MCF 10A (cell line): ENCODE measurements at regions not wholly inside any gene's neighbourhood (a gene's known extent, or its start where the extent isn't known, plus 50 kb on each side); places are given as distances from the start of the nearest gene placed in this dataset.

ENCODE experiments used
- BruUV-seq: library from RNA; stranded (reverse); fragments of 400-500 nt; replicated peaks from 2 replicates; lab custom pipeline; 2021; lab: Mats Ljungman, UMichigan
- CTCF ChIA-PET: fragments of 300-600 bp; sonication (Branson Sonifier 250); formaldehyde crosslinking; extraction: SDS; loops from one replicate; lab custom pipeline; 2021; ENCODE audit warnings: antibody characterized with exemption, inconsistent platforms; lab: Yijun Ruan, JAX
- POLR2A ChIA-PET: fragments of 300-600, 350-650 bp; sonication (Branson Sonifier 250); formaldehyde crosslinking; extraction: SDS; loops from one replicate; lab custom pipeline; 2020; ENCODE audit warnings: antibody characterized with exemption, inconsistent platforms; lab: Yijun Ruan, JAX
- DNase-seq: peaks from one replicate; pipeline ENCODE4 v3.0.0-alpha.2; 2018; ENCODE audit not compliant: unreplicated experiment
- H3K27ac Mint-ChIP-seq: one replicate; pipeline ENCODE4 v1.8.0; 2022; ENCODE audit warnings: mild to moderate bottlenecking, low read depth, mixed read lengths; ENCODE audit not compliant: unreplicated experiment
- H3K27me3 Mint-ChIP-seq: one replicate; pipeline ENCODE4 v1.8.0; 2022; ENCODE audit warnings: mixed read lengths; ENCODE audit not compliant: insufficient read depth, unreplicated experiment
- H3K36me3 Mint-ChIP-seq: one replicate; pipeline ENCODE4 v1.8.0; 2022; ENCODE audit warnings: mild to moderate bottlenecking, moderate library complexity, mixed read lengths; ENCODE audit not compliant: insufficient read depth, unreplicated experiment
- H3K4me1 Mint-ChIP-seq: one replicate; pipeline ENCODE4 v1.8.0; 2022; ENCODE audit warnings: mixed read lengths; ENCODE audit not compliant: insufficient read depth, unreplicated experiment
- H3K4me3 Mint-ChIP-seq: one replicate; pipeline ENCODE4 v1.8.0; 2022; ENCODE audit warnings: mild to moderate bottlenecking, moderate library complexity, mixed read lengths; ENCODE audit not compliant: unreplicated experiment
- H3K9me3 Mint-ChIP-seq: one replicate; pipeline ENCODE4 v1.8.0; 2022; ENCODE audit warnings: mixed read lengths; ENCODE audit not compliant: unreplicated experiment
- intact Hi-C: fragments of 100-400 bp; cut with micrococcal nuclease; formaldehyde crosslinking; loops from 2 replicates; pipeline ENCODE4 v1.14.1; 2022
- TF ChIP-seq, protein P1 (sequence below): fragments of 200-600 bp; IDR thresholded peaks from one replicate; pipeline ENCODE4 v1.8.0; 2022; ENCODE audit warnings: antibody characterized with exemption, mild to moderate bottlenecking; ENCODE audit not compliant: unreplicated experiment

DNA sequence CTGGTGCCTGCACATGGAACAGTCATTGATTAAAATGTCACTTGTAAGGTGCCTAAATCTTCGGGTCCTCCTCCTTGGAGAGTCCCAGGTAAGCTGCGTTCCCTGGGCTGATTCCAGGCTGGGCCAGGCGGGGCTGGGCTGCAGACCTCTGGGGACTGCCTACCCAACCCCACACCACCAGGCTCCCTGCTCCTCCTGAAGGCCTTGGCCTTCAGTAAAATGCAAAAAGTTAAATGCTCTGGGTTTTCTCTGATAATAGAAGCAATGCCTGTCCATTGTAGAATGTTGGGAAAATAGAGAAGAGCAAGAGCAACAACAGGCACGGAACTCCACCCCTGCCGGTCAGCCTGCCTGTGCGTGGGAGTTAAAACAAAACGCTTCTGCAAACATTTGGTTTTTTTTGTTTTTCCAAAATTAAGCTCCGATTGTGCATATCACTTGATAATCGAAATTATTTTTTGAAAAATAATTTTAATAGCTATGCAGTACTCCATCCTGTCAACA lies 363.9 kb downstream of the SEC14L1 start:
- TF ChIP-seq, protein P1, sequence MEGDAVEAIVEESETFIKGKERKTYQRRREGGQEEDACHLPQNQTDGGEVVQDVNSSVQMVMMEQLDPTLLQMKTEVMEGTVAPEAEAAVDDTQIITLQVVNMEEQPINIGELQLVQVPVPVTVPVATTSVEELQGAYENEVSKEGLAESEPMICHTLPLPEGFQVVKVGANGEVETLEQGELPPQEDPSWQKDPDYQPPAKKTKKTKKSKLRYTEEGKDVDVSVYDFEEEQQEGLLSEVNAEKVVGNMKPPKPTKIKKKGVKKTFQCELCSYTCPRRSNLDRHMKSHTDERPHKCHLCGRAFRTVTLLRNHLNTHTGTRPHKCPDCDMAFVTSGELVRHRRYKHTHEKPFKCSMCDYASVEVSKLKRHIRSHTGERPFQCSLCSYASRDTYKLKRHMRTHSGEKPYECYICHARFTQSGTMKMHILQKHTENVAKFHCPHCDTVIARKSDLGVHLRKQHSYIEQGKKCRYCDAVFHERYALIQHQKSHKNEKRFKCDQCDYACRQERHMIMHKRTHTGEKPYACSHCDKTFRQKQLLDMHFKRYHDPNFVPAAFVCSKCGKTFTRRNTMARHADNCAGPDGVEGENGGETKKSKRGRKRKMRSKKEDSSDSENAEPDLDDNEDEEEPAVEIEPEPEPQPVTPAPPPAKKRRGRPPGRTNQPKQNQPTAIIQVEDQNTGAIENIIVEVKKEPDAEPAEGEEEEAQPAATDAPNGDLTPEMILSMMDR, result no peak
- peaks cover 48% of the 10 kb centered on the region for H3K36me3 Mint-ChIP-seq
- POLR2A ChIA-PET, result interaction anchor here (1.1 kb wide), 1 partner anchor 14 kb away, joined by 3 read pairs; no protein-coding TSS in a partner anchor
- no peaks in the 10 kb centered on the region for H3K27me3 Mint-ChIP-seq
- no peaks in the 10 kb centered on the region for H3K9me3 Mint-ChIP-seq
- CTCF ChIA-PET, result interaction anchor here (1.0 kb wide), 2 partner anchors 8 to 32 kb away, joined by 3 read pairs; no protein-coding TSS in a partner anchor
- no TSS peak for BruUV-seq
- no peak overlapping the region for H3K4me3 Mint-ChIP-seq
- intact Hi-C loops, result no loop called here
- no peak for DNase-seq
- no peaks in the 10 kb centered on the region for H3K4me1 Mint-ChIP-seq
- H3K27ac Mint-ChIP-seq, result no peak overlapping the region

DNA sequence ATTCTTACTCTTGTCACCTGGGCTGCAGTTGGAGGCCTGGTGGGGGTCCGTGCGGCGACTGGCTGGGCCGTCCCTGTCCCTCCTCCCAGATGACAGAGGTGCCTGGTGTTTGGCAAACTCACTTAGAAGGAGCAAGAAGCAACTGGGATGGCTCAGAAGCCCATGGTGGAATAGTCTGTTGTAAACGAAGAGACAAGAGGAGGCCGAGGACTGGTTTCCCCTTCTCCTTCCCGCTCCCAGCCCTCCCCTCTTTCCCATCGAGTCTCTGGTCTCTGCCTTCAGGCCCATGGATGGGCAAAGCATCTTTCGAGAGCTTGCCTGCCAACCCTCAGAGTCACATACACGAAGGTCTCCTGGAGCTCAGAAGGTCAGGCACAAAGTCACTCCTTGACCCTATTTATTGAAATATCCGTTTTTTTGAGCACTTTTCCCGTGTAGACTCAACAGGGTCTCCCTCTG lies 364.4 kb downstream of the SEC14L1 start:
- no peak overlapping the region for H3K4me3 Mint-ChIP-seq
- H3K4me1 Mint-ChIP-seq, result no peaks in the 10 kb centered on the region
- TF ChIP-seq, protein P1, result no peak
- H3K36me3 Mint-ChIP-seq, result peaks cover 43% of the 10 kb centered on the region
- ChIA-PET POLR2A (interaction anchor here (1.1 kb wide), 1 partner anchor 15 kb away, joined by 3 read pairs; no protein-coding TSS in a partner anchor), CTCF (interaction anchor here (1.0 kb wide), 3 partner anchors 9 to 32 kb away, joined by 3 read pairs; no protein-coding TSS in a partner anchor)
- intact Hi-C loops, result no loop called here
- H3K27ac Mint-ChIP-seq, result no peak overlapping the region
- no peaks in the 10 kb centered on the region for H3K27me3 Mint-ChIP-seq
- no peaks in the 10 kb centered on the region for H3K9me3 Mint-ChIP-seq
- no peak for DNase-seq
- BruUV-seq, result no TSS peak

DNA sequence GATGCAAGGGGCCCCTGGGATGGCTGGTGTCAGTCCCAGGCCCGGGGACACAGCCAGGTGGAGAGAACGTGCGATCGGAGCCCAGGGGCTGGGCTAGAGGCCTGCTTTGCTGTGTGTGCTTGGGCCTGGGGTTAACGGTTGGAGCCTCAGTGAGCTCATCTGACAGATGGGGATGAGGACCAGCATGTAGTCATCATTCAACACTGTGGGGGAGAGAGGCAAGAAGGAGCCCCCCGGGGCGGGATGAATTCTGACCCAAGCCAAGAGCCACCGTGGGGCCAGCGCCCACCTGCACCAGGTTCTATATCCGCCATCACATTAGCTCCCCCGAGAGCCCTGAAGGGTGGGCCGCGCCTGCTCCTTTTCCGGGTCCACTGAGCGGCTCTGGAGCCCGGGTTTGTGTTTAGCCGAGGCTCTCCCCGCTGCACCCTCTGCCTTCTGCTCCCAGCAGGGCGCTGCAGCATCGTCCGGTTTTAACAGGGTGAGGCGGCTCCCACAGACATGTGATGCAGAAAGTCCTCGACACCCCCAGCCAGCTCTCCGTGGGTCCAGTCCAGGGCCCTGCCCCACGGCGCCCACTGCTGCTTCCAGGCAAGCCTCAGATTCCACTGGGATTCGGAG lies 365.7 kb downstream of the SEC14L1 start:
- Mint-ChIP-seq H3K36me3 (peaks cover 30% of the 10 kb centered on the region), H3K4me1 (no peaks in the 10 kb centered on the region), H3K9me3 (peaks cover under 1% of the 10 kb centered on the region), H3K27me3 (no peaks in the 10 kb centered on the region), H3K27ac (no peak overlapping the region), H3K4me3 (no peak overlapping the region)
- intact Hi-C loops, result no loop called here
- ChIA-PET CTCF (interaction anchor here (0.5 to 1.0 kb wide), 3 partner anchors 29 to 681 kb away, joined by 3 to 5 read pairs (median 3); partner anchors contain the start of gene AFMID), POLR2A (no interaction called here)
- no TSS peak for BruUV-seq
- TF ChIP-seq, protein P1, result no peak
- no peak for DNase-seq

DNA sequence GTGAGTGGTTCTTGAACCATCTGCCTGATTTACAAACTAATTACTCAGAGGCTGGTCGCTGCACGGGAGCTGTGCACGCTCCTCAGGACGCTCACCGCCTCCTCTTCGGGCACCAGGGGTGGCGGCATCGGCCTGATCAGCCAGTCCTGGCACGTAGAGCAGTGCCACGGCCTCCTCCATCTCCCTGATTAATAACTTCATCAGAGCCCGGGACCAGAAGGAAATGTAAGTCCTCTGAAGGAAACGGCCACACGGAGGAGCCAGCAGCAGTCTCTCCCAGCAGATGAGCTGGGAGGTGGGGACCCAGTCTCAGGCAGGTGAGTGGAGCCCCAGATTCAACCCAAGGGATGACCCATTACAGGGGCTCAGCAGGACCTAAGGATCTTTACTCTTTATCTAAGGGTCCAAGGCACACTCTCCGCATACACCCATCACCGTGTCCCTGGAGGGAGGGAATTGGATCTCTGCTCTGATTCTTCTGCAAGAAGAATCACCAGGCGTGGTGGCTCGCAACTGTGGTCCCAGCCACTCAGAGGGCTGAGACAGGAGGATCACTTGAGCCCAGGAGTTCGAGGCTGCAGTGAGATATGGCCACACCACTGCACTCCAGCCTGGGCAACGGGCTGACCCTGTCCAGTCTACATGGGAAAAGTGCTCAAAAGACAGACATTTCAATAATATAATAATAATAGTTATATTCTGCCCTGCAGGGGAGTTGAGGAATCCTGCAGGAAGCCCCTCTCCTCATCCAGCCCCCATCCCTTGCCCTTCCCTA lies 366.5 kb downstream of the SEC14L1 start:
- Mint-ChIP-seq H3K27ac (no peak overlapping the region), H3K27me3 (no peaks in the 10 kb centered on the region), H3K36me3 (peaks cover 22% of the 10 kb centered on the region), H3K4me3 (no peak overlapping the region), H3K4me1 (no peaks in the 10 kb centered on the region), H3K9me3 (peaks cover 8% of the 10 kb centered on the region)
- intact Hi-C loops, result no loop called here
- no TSS peak for BruUV-seq
- ChIA-PET CTCF (no interaction called here), POLR2A (no interaction called here)
- no peak for DNase-seq
- TF ChIP-seq, protein P1, result no peak
